Activated CD8-positive, alpha-beta memory T cell treated with anti-CD3 and anti-CD28 coated beads, Interleukin-2, amount 50 U/mL, for 4 hours (primary cell): ENCODE measurements at regions not wholly inside any gene's neighbourhood (a gene's known extent, or its start where the extent isn't known, plus 50 kb on each side); places are given as distances from the start of the nearest gene placed in this dataset.

Experiments used
- DNase-seq: peaks from one replicate; pipeline ENCODE4 v3.0.0-alpha.2; 2020

DNA sequence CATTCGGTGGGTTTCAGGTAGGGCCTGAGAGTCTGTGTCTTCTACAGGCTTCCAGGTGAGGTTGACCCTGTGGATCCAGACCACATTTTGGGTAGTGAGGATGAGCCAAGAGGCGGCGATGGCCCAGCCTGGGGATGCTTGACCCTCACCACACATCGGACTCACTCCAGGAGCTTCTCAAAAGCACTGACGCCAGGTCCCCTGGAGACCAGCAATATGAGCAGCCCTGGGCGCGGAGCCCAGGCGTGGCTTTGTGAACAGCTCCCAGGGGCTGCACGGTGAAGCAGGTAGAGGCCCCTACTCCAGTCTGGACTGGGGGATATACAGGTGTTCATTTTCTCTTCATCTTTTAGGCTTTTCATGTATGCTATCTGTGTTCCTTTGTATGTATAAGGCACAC, 139.7 kb upstream of the PCBD1 start:
- no peak for DNase-seq

DNA sequence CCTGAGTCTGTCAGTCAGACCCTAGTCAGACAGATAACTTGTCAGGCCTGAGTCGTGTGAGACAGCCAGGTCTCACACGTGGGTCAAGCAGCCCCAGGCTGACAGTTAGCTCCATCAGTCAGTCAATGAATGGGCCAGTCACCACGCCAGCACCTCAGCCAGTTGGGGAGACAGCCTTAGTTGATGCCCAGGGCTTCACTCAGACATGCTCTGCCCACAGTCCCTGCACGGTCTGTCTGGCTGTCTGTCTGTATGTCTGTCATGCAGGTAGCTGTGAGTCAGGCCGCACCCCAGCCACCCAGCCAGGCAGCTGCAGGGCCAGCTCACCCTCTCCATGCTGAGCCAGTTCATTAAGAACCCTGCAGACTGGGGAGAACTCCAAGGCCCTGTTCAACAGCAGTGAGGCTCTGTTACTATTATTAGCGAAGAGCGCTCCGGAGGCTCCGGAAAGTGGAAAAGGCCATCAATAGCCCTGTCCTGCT, 141.1 kb upstream of the PCBD1 start:
- no peak for DNase-seq

DNA sequence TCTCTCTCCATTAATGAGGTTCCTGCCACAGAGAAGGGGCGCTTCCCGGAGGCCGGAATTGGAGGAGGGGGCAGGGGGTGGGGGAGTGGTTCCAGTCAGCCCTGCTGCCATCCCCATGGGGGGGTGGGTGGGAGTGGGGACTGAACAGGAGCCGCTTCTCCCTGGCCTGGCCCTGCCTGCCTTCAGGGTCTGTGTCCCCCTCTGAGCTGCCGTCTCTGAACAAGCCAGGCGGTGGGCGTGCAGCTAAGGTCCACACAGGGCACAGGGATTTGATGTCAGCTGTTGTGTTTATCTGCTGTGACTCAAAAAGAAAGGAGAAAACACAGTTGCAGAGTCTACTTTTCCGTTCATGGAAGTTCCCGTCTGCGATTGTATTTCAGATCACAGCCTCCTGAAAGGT, 141.5 kb upstream of the PCBD1 start:
- no peak for DNase-seq

DNA sequence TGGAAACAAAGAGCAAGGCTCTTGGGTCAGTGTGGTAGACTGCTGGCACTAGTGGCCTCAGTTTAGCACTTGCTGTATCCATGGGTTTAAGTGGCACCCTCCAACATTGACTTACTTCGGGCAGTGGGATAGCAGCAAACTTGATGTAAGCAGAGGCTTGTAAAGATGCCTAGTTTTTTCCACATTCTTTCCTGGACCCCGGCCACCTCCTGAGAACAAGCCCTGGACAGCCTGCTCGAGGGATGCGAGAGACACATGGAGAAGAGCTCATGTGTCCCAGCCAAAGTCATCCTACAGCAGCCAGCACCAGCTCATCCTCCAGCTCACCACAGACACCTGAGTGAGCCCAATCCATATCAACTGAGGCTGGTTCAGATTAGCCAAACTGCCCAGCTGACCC, 142.7 kb upstream of the PCBD1 start:
- no peak for DNase-seq

DNA sequence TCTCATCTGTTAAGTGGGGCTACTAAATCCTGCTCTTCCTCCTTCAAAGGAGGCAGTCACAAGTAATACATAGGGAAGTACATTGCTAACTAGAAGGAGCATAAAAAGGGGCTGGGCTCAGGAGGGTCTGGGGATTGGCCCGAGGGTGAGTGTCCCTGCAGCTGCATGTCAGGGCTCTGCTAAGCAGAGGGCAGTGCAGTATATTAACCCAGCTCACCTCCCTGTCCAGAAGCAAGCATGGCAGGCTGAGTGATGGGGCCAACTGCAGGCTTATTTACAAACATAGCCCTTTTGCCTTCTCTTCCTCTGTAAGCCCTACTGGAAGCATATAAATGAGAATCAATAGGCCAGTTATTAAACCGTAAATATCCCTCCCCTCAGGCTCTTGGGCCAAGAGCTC, 143.2 kb upstream of the PCBD1 start:
- DNase-seq: no peak

DNA sequence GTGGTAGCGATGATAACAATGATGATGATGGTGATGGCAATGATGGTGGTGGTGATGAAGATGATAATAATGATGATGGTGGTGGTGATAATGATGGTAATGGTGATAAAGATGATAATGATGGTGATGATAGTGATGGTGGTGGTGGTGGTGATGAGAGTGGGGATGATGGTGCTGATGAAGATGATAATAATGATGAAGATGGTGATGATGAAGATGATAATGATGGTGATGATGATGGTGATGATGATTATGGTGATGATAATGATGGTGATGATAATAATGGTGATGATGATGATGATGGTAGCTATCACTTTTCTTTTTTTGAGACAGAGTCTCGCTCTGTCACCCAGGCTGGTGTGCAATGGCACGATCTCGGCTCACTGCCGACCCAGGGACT, 144.5 kb upstream of the PCBD1 start:
- no peak for DNase-seq

DNA sequence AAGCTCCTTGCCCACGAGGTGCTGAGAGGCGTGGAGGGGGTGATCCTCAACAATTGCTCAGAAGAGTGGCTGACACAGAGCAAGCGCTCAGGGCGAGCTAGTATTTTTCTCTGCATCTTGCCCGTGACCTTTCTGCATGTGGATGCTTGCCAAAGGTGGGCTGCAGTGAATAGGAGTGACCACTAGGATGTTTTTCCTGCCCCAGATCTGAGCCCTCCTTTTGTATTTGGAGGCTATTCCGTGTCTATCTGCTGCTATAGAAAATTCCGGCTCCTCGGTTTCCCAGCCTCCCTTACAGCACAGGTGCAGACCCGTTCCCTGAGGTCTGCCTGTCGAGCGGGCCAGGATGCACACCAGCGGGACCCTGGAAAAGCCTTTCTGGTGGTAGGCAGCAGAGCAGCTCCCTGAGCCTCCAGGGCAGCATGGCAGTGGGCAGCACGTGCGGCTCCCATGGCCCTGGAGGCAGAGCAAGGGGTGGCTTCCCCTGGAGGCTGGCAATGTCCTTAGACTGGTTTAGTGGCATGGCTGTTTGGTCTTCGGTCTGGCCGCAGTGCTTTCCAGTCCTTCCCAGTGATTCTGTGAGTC, 145.1 kb upstream of the PCBD1 start:
- no peak for DNase-seq

DNA sequence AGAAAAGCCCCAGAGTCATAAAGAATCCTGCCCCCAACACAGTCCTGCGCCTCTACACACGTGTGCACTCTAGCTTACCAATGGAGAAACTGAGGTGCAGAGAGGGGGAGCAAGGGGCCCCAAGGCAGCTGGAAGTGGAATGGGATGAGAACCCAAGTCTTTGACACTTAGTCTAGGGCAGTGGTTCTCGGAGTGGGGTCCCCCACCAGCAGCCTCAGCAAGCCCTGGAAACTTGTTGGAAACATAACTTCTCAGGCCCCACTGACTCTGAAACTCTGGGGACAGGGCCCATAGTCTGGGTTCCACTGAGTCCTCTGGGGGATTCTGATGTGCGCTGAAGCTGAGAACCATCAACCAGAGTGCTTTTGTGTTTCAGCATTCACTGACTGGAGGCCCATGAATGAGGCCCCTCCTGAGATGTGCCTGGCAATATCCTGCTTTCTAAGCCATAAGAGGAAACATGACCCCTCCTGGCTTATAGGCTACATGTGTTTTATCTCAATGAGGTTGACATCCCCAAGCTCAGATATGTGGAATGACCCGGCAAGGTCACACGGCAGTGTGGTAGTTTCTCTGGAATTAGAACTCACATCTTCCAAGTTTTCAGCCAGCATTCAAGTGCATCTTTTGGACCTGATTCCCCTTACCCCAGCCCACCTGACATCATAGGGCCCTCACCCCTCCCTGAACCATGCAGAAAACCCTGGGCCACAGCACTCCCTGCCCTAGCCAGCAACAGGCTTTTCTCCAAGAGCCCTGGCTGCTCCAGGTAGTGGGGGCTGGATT, 147.3 kb upstream of the PCBD1 start:
- DNase-seq: no peak

DNA sequence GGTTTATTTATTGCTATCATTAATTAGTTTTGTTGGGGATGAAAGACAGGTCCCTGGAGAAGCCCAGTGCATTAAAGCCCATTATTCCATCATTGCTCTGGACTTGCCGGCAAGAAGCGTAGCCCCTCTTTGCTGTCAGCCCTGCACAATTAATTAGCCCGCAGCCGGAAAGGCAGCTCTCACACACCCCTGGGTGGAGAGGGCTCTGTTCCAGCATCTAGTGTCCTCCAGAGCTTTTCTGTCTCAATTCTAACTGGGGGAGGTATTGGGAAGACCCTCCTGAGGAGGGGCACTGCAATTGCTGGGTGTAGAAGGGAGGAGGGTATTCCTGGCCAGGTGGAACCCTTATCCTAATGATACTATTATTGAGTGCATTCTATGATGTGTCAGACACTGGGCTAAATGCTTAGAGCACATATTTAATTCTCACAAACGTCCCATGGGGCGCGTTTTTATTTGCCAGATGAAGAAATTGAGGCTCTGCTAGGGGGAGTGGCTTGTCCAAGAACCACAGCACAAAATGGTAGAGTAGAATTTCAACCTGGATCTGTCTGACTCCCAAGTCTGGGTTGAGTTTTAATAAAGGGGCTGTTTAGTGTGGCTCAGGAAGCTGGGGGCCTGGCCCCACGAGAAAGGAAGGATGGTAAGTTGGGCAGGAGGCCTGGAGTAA, 148.1 kb upstream of the PCBD1 start:
- no peak for DNase-seq

DNA sequence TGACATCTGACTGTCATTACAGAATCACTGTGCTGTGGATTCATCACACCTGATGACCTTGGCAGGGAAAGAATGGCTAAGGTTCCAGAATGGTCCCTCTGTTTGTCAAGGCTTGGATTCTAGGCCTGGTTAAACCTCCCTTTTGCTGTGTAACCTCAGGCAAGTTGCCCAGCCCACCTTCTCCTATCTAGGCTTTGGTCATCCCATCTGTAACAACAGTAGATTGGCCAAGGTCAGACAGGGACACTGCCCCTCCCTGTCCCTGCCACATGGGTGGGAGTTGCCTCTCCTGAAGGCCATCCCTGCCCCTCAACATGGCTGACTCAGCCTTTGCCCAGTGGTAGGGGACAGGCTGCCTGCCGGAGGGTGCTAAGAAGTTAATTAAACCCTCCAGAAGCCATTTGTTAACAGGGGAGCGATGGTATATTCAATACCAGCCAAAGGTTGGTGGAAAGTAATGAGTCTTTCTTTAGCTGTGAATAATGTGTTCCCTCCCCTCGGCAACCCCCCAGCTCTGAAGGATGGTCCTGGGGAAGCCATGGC, 149.8 kb upstream of the PCBD1 start:
- DNase-seq: no peak

DNA sequence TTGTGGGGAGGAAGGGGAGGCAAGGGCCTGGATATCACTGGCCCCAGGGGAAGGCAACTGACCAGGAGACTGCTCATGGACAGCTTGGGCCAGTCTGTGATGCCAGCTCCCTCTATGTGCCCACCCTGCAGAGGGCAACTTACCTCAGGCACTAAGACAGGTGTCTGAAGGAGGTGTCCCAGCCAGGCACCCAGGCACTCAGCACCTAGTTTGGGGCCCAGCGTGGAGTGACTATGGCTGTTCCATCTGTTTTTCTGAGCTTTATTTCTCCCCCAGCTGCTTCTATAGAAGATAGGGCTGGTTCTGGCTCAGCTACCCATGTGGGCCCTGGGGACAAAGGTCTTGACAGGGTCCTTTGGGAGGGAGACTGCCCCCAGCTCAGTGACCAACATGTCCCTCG, 150.6 kb upstream of the PCBD1 start:
- no peak for DNase-seq

DNA sequence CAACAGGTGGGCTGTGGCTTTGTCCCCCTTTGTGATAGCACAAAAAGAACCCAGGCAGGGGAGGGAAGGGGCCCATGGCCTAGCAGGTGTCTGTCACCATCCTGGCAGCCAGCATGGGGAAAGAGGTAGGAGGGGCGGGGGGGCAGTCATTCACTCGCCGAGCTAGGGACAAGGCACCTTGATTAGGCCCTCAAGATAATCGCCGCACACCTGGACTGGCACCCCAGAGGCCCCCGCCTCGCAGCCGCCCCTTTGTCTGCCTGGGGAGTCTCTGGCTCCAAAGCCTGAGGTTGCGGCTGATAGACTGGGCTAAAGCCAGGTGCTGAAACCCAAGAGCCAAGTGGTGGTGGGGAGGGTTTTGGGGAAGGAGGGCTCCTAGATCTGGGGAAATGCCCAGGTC, 151.2 kb upstream of the PCBD1 start:
- no peak for DNase-seq

DNA sequence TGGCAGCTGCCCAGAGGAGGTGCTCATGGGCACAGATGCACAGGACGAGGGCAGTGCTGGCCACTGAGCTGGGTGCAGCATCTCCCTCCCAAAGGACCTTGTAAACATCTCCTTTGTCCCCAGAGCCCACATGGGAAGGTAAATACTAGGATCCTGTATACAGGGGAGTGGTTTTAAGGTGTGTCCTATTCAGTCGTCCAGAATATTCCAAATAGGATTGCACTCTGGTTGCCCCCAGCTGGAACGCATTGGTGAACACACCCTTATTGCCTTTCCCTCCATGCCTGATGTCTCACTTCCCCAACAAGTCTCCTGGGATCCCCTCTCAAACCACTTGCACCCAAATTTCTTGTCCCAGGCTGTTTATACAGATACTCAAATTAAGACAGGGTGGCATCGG, 152.0 kb upstream of the PCBD1 start:
- DNase-seq: no peak

DNA sequence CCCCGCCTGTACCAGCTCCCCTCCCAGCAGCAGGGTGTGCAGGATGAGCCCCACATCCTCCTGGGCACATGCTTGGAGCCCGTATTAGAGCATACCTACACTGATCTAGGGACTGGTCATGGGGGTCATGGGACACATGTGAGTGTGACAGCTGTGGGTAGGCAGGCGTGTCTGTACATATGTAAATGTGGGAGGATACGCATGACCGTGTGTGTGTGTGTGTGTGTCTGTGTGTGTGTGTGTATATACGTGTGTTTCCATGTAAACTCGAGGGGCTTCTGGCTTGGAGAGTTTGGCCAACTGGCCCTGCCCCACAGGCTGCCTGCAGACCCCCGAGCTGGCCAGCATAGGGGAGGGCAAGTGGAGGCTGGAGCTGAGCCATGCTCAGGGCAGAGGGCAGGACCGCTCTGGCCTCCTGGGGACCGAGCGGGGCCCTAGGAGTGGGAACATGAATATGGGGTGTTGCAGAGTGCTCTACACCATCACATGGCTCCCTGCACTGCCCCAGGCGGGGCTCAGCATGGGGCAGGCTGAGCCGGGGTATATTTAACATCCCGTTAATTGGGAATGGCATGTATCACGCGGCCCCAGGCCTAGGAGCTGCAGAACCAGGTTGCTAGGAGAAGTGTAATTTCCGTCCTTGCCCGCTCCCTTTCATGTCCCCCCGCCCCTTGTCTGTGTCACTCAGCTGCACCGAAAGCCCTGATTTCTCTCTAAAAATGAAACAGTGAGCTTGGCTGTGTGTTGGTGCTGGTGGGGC, 152.7 kb upstream of the PCBD1 start:
- no peak for DNase-seq

DNA sequence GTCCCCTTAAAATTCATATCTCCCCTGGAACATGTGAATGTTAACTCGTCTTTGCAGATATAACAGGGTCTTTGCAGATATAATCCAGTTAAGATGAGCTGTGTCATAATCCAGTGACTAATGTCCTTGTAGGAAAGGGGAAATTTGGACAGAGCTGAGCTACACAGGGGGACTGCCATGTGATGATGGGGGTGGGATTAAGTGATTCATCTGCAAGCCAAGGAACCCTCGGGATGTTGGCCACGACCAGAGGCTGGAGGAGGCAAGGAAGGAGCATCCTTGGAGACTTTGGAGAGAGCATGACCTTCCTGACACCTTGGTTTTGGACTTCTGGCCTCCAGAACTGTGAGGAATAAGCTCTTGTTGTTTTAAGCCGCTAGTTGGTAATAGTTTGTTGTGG, 153.9 kb upstream of the PCBD1 start:
- no peak for DNase-seq

DNA sequence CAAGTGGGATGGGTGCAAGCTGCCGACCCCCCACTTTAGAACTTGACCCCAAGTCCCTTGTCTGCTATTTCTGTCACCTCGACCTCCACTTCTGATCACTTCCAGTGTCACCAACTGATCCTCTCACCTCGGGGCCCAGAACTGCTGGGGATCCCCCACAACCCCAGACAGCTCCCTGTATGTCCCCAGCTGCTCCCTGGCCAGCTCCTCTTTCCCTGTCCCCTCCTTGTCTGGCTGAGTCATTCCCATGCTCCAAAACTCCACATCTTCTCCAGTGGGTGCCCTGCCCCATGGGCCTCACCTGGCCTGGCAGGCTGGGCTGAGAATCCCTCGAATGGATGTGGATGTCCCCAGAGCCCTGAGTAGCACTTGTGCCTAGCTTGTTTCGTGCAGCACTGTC, 154.3 kb upstream of the PCBD1 start:
- DNase-seq: no peak

DNA sequence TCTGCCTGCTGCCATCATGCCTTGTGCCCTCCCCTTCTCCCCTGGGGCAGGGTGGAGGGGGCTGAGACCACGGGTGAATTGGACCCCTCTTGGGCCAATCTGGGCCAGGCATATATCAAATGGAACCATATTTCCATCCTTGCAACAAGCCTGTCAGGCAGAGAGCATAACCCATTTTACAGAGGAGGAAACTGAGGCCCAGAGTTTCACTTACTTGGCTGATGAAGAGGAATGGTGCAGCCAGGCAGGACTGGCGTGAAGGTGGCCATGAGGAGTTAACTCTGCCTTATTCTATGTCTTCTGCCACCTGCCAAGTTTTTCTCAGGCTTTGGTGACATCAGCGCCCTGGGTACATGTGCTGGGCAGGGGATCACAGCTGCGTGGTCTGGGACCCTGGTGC, 155.5 kb upstream of the PCBD1 start:
- DNase-seq: no peak

DNA sequence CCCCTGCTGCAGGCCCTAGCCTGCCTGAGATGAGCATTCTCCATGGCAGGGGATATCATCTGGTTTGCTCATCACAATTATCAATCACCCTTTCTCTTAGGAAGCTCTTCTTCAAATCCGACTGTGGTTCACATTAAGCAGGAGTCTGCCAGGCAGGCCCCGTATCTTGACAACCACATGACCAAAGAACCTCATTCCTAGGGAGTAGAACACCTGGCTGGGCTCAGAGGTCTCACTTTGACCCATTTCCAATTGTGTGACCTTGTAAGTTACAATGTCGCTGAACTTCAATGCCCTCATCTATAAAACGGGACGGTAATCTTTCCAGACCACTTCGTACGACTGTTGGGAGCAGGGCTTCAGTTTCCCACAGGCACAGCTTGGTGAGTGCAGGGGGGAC, 156.4 kb upstream of the PCBD1 start:
- no peak for DNase-seq

DNA sequence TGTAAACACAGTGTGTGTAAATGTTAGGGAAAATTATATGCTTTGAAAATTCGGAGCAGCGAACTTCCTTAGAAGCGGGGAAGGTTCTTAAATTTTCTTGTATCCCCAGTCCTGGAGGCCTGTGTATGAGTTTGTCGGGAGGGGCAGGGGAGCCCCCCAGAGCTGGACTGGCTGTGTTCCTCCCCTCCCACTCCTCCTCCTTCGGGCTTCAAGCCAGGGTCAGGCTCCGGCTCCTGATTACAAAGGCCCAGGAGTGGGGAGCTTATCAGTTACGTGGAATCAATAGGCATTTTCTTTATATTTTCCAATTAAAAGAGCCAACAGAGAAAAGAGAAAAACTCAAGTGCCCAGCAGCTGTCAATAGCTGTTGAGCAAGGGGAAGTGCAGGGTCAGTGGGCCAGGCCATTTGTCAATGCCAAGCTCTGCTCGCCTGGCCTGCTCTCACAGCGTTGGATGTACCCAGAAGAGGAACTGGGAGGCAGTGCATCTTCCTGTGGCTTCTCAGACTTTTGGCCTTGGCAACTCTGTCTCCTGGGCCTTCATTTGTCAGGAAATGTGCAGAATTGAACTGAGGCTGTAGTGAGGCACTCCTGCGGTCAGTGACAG, 156.9 kb upstream of the PCBD1 start:
- DNase-seq: no peak

DNA sequence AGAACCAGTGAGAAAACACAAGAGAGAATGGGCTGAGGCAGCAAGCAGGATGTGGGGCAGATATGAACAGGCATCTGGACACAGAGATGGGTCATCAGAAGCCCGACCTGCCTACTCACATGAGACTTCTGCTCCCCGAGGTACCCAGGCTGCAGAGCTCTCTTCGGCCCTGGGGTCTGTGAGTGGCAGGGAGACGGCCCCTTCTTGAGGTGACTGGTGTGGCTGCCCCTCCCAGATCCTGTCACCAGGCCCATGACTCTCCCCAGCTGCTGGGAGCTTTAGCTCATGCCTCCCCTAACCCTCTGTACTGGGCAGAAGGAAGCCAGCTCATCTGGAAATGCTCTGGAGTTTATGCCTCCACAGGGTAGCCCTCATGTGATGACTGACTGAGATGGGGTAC, 157.6 kb upstream of the PCBD1 start:
- DNase-seq: no peak

DNA sequence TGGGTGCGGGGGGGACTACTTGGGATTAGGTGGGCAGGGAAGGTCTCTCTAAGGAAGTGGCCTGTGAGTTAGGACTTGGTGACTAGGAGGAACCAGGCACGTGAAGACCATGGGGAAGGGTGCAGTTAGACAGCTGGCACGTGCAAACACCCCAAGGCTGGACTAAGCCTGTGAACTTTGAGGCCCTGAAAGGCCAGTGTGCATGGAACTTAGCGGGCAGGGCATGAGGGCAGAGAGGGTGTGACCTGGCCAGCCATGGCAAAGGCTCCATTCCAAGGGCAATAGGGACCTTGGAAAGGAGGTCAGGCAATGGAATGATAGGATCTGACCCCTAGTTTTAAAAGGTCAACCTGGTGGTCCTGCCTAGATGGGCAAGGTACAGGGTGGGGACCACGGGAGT, 158.4 kb upstream of the PCBD1 start:
- DNase-seq: no peak

DNA sequence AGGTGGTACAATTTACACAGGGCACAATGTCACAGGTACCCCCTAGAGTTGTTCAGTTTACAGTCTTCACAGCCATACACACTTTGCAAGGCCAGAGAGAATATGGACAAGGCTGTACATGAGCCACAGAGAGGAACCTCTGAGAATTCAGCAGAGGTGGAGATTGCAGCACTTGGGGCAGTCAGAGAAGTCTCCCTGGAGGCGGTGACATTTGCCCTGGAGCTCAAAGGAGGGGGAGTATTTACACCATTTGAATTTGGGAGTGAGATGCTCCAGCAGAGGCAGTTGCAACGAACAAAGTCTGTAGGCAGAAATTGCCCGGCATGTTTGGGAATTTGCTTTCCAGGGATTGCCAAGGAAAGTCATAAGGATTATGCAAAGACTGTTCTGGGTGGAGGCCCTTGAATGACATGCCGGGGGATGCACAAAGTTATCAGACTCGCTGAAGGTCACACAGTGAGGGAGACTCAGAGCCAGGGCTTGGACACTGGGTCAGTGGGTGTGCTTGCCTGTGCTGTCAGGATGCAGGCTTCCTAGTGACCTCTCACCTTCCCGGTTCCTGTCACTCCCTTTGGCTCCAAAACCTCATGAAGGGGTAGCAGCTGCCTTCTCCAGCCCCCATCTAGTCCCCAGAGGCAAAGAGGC, 160.7 kb upstream of the PCBD1 start:
- DNase-seq: no peak
